GM12878 (cell line): ENCODE measurements at regions not wholly inside any gene's neighbourhood (a gene's known extent, or its start where the extent isn't known, plus 50 kb on each side); places are given as distances from the start of the nearest gene placed in this dataset.

Experiments
- CTCF ChIP-seq, 3 experiments: IDR thresholded peaks in 2 of 3; conservative IDR thresholded peaks in 1 of 3; 2 replicates each; pipeline ENCODE4 v1.5.1; 2011; ENCODE audit warnings: low read depth in 3 of 3, low read length in 3 of 3, mild to moderate bottlenecking in 3 of 3, control low read depth in 2 of 3, moderate library complexity in 2 of 3, inconsistent platforms in 1 of 3, mixed read lengths in 1 of 3; ENCODE audit not compliant: control insufficient read depth in 2 of 3, insufficient read depth in 1 of 3; ENCODE audit errors: extremely low read depth in 1 of 3
- PAX8 ChIP-seq: fragments of 450-650 bp; IDR thresholded peaks from 2 replicates; pipeline ENCODE4 v1.6.1; 2017; ENCODE audit warnings: mild to moderate bottlenecking, moderate library complexity

GRCh38 chr2:225891013-225891412, 491.5 kb downstream of the NYAP2 start:
- no peak for TF ChIP-seq CTCF (IDR thresholded peaks at IDR 0.05 in 2 of 3, conservative IDR thresholded peaks at IDR 0.05 in 1 of 3; ENCODE audit: control insufficient read depth in 2 of 3, extremely low read depth in 1 of 3, insufficient read depth in 1 of 3, low read depth in 3 of 3, low read length in 3 of 3)
- no peak for TF ChIP-seq PAX8
